HG03439 (cell line): ENCODE measurements at regions not wholly inside any gene's neighbourhood (a gene's known extent, or its start where the extent isn't known, plus 50 kb on each side); places are given as distances from the start of the nearest gene placed in this dataset.
"Not testable (repeated sequence)": the region's sequence is repeated elsewhere in the genome, so short reads cannot be mapped to it uniquely, and the experiment has no call there.

ENCODE experiments used
- ATAC-seq: cut with Tn5 transposase; IDR thresholded peaks from one replicate; pipeline ENCODE4 v1.9.1; 2021; ENCODE audit warnings: mild to moderate bottlenecking, moderate library complexity; ENCODE audit not compliant: unreplicated experiment

- ATAC-seq, result no peak
Measured at GRCh38 chr5:44935871-44936270, 127.1 kb downstream of the MRPS30 start.

- ATAC-seq, result no peak
Measured at GRCh38 chr5:44942524-44943001, 133.8 kb downstream of the MRPS30 start.

- ATAC-seq, result no peak
Measured at GRCh38 chr5:44943647-44944046, 134.9 kb downstream of the MRPS30 start.

GRCh38 chr5:44945743-44946142, 137.0 kb downstream of the MRPS30 start:
- no peak for ATAC-seq

GRCh38 chr5:44949687-44950086, 140.9 kb downstream of the MRPS30 start:
- ATAC-seq, result no peak

GRCh38 chr5:44951371-44951770, 142.6 kb downstream of the MRPS30 start:
- no peak for ATAC-seq

- ATAC-seq, result peak; percentile 73
Measured at GRCh38 chr5:44952376-44952775, 143.6 kb downstream of the MRPS30 start.

- no peak for ATAC-seq
Measured at GRCh38 chr5:44953078-44953477, 144.3 kb downstream of the MRPS30 start.

- ATAC-seq, result not testable (repeated sequence)
Measured at GRCh38 chr5:44958943-44959454, 150.3 kb downstream of the MRPS30 start.

- no peak for ATAC-seq
Measured at GRCh38 chr5:44969825-44970224, 161.1 kb downstream of the MRPS30 start.

GRCh38 chr5:44970963-44971362, 162.2 kb downstream of the MRPS30 start:
- ATAC-seq, result not testable (repeated sequence)

- no peak for ATAC-seq
Measured at GRCh38 chr5:44974813-44975212, 166.1 kb downstream of the MRPS30 start.

GRCh38 chr5:44981708-44982107, 173.0 kb downstream of the MRPS30 start:
- ATAC-seq, result no peak

GRCh38 chr5:44983006-44983405, 174.3 kb downstream of the MRPS30 start:
- ATAC-seq, result no peak

GRCh38 chr5:44987026-44987425, 178.3 kb downstream of the MRPS30 start:
- no peak for ATAC-seq

- no peak for ATAC-seq
Measured at GRCh38 chr5:44991693-44992092, 182.9 kb downstream of the MRPS30 start.

GRCh38 chr5:44993286-44993685, 184.5 kb downstream of the MRPS30 start:
- ATAC-seq, result no peak

- no peak for ATAC-seq
Measured at GRCh38 chr5:44997506-44997905, 188.8 kb downstream of the MRPS30 start.

GRCh38 chr5:45007102-45007501, 198.4 kb downstream of the MRPS30 start:
- ATAC-seq, result not testable (repeated sequence)

GRCh38 chr5:45017568-45017967, 208.8 kb downstream of the MRPS30 start:
- ATAC-seq, result no peak

- no peak for ATAC-seq
Measured at GRCh38 chr5:45029553-45029952, 220.8 kb downstream of the MRPS30 start.

- ATAC-seq, result no peak
Measured at GRCh38 chr5:45035991-45036390, 227.2 kb downstream of the MRPS30 start.

- ATAC-seq, result no peak
Measured at GRCh38 chr5:45037927-45038326, 229.2 kb downstream of the MRPS30 start.
